Uterus (tissue), 2 donors: ENCODE measurements at regions not wholly inside any gene's neighbourhood (a gene's known extent, or its start where the extent isn't known, plus 50 kb on each side); places are given as distances from the start of the nearest gene placed in this dataset.

Experiments
- POLR2A ChIP-seq, 2 donors: fragments of 450-650 bp; IDR thresholded peaks; one replicate each; pipeline ENCODE4 v1.6.1; 2016; ENCODE audit warnings: antibody characterized with exemption in 2 of 2, mild to moderate bottlenecking in 1 of 2, moderate library complexity in 1 of 2
- TF ChIP-seq, protein P1 (sequence below), 4 experiments: fragments of 200-600 bp in 2 of 4; fragments of 450-650 bp in 2 of 4; sonication (generic) in 2 of 4; IDR thresholded peaks; one replicate each; pipeline ENCODE4 v1.5.1; 2016 to 2019; ENCODE audit warnings: antibody characterized with exemption in 4 of 4, mild to moderate bottlenecking in 2 of 4, moderate library complexity in 1 of 4

DNA sequence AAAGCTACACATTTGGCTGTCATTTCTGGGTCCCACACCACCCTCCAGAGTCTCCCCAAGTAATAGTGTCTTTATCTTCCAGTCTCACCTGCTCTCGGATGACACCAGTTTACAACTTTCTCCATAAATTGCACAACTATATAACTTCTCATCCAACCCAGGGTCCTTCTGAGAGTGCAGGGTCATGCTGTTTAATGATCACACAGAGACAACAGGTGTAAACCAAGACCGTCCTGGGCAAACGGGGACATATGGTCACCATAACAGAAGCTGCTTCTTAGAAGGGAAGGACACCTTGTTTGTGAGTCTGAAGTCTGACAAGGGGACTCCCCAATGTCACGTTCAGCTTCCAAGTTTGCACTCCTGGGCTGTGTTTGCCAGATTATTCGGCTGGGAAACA, 74.3 kb downstream of the MAP1LC3B2 start:
- TF ChIP-seq, protein P1, sequence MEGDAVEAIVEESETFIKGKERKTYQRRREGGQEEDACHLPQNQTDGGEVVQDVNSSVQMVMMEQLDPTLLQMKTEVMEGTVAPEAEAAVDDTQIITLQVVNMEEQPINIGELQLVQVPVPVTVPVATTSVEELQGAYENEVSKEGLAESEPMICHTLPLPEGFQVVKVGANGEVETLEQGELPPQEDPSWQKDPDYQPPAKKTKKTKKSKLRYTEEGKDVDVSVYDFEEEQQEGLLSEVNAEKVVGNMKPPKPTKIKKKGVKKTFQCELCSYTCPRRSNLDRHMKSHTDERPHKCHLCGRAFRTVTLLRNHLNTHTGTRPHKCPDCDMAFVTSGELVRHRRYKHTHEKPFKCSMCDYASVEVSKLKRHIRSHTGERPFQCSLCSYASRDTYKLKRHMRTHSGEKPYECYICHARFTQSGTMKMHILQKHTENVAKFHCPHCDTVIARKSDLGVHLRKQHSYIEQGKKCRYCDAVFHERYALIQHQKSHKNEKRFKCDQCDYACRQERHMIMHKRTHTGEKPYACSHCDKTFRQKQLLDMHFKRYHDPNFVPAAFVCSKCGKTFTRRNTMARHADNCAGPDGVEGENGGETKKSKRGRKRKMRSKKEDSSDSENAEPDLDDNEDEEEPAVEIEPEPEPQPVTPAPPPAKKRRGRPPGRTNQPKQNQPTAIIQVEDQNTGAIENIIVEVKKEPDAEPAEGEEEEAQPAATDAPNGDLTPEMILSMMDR (IDR thresholded peaks at IDR 0.05), result no peak
- no peak for TF ChIP-seq POLR2A (IDR thresholded peaks at IDR 0.05)
